ENCODE measurements at regions not wholly inside any gene's neighbourhood (a gene's known extent, or its start where the extent isn't known, plus 50 kb on each side); places are given as distances from the start of the nearest gene placed in this dataset.
"Not testable (repeated sequence)": the region's sequence is repeated elsewhere in the genome, so short reads cannot be mapped to it uniquely, and the experiment has no call there.

DNA sequence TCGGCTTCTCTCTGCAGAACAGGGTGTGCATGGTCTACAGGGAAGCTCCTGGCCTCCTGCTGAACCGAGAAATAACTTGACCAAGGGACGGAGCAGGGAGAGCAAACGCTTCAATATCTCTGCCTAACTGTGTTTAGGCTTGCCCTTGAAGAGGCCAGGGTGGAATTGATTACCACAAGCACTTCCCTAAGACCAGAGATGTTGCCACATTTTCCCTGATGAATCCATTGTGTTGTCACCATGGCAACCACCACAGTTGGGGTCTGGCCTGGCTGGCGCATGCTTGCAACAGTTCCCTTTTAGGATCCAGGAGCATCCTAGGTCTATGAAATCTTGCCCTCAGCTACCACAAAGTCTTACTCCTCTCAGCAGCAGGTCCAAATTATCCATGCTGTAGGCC, 213.5 kb upstream of the SULF2 start:
- DNase-seq: no peak

- no peak for DNase-seq
Observed at GRCh38 chr20:47995661-47996060, 210.4 kb upstream of the SULF2 start.

GRCh38 chr20:47993817-47994216, 208.5 kb upstream of the SULF2 start:
- no peak for DNase-seq

DNA sequence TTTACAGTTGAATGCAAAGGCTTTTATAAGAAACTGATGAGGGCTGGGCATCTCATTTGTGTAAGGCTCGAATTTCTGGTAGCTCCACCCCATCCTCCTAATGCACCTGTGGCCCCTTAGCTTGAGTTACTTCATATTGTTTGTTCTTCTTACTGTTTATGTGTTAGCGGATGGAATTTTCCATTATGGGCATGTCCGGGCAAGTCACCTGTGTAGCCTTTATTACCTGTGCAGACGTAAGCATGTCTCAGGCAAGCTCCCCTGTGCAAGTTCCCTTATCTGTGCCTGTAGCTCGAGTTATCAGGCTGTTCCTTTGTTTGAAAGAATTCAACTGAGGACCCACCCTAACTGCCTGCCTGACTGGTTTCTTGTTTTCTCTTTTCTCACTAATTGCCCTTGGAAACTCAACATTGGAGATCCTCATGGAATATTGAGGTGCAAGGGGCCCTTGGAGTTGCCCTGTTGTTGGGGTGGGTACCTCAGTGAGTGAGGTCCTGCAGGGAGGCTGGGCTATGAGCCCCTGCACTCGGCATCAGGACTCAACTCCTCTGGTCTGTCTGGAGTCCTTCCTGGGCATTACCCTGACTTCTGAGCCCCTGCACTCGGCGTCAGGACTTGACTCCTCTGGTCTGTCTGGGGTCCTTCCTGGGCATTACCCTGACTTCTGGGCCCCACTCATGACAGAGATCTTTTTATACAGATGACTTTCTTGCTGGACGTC, 207.9 kb upstream of the SULF2 start:
- no peak for DNase-seq

DNA sequence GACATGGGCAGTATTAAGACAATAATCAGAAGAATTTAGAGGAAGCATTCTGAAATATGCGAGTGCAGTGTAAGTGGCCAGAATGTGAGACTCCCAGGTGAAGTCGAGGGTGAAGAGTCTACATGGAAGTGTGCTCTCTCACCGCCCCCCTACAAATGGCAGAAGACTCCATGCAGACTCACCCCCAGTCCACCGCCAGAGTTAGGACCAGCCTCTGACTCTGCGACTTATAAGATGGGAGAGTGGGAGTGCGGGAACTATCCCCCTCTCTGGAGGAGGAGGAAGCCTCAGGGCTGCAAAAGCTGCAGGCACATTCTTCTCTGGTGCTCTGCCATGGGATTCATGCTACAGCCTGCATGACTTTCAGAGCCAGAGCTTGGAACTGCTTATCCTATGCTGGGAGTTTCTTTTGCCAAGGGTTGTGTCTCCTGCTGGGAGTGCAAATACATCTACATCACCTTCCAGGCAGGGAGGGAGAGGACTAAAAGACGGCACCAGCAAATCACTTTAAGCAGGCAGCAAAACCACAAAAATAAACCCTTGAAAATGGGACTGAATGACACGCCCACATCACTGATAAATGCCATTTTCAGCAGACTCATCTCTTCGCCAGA, 206.7 kb upstream of the SULF2 start:
- DNase-seq: no peak

- no peak for DNase-seq
Observed at GRCh38 chr20:47990507-47991150, 205.3 kb upstream of the SULF2 start.

GRCh38 chr20:47989957-47990356, 204.7 kb upstream of the SULF2 start:
- no peak for DNase-seq

- peak in 2 of 51 donors; percentile 15 to 19 for DNase-seq
Observed at GRCh38 chr20:47988676-47989075, 203.4 kb upstream of the SULF2 start.

GRCh38 chr20:47985092-47985850, 200.0 kb upstream of the SULF2 start:
- DNase-seq: no peak

DNA sequence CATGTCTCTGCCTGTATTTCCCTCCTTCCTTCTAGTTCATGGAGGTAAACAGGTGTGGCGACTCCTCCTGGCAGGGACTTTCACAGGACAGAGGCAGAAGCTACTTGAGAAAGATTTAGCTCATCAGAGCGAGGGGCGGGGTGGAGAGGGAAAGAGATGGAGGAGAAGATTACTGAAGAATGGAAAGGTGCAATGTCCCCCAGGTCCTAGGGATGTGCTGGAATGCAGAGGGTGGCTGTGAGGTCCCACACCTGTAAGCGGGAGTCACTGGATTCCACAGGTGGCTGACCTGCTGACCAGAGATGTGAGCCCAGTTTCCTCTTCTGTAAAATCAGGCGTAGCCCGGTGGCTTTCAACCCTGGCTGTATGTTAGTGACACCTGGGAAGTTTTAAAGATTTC, 199.2 kb upstream of the SULF2 start:
- no peak for DNase-seq

- not testable (repeated sequence) for DNase-seq
Observed at GRCh38 chr20:47983642-47984041, 198.4 kb upstream of the SULF2 start.

DNA sequence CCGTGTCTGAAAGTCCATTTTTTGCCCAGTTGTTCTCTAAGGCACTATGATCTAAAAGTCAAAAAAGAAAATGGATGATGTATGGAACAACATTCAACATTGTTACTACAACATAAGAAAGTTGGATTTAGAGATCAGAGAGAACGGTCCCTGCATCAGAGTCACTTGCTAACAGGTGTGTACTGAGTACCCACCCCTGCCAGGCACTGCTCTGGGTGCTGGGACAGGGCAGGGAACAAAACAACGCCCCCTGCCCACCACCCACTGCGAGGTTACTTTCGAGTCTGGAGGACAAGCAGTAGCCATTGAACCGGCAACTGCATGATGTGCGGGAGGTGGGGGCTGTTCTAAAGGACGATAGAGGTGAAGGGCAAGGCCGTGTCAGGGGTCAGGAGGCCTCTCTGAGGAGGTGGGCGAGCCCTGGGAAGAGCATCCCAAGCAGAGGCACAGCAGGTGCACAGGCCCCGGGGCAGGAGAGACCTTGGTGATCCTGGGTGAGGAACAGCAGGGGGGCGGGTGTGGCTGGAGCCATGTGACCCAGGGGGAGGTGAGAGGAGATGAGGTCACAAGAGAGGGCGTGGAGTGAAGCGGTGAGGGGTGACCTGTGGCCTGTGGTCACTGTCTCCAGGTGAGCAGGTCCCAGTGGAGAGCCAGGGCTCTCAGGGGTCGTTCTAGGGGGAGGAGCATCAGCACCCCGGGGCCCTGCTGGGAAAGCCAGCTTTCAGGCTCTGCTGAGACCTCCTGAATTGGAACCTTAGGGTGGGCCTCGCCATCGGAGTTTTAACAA, 197.5 kb upstream of the SULF2 start:
- DNase-seq: no peak

DNA sequence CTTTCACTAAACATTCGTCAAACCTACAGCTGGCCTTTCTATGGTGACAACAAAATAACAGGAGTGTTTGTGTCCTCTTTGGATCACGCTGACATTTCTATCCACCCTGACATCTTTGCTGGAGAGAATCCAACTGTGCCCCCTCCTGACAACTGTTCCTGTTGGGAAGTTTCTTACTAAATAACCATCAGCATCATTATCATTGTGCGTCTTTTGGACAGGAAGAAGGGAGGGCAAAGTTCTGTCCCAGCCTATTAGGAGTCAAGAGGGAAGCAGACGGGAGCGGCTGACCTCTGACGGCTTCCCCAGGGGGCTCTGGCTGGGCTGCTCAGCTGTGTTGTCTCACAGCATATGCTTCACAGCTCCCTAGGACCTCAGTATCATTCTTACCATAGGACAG, 195.9 kb upstream of the SULF2 start:
- DNase-seq: no peak

DNA sequence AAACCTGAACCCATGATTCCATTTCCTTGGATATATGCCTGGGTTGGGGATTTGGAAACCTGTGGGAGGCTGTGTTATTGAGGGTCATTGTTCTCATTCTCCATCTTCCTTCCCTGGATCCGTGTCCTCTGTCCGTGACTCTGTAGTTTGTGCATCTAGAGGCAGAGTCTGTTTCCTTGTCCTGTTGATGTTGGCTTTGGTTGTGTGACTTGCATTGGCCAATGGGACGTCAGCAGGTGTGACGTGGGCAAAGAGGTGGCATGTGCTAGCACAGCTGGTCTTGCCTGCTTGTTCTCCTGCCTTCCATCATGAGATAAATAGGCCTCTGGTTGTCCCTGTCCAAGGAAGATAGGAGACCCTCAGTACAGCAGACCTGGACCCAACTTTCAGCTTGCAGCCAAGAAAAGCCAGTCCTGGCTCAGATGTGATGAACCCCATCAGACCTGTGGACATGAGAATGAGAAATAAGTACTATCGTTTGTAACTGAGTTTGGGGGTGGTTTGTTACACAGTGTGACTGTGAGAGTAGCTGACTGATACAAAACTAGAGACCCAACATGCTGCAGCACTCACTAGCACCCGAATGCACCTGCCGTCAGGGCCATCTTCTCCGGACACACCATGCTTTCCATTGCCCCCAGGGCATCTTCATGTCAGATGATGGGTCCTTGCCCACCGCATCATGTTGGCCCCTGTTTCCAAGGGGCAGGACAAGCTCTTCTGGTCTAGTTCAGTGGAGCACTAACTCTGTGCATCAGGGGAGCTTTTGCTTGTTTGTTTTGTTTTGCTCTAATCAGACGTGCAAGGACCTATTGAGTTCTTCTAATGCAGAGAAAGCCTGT, 195.3 kb upstream of the SULF2 start:
- no peak for DNase-seq

DNA sequence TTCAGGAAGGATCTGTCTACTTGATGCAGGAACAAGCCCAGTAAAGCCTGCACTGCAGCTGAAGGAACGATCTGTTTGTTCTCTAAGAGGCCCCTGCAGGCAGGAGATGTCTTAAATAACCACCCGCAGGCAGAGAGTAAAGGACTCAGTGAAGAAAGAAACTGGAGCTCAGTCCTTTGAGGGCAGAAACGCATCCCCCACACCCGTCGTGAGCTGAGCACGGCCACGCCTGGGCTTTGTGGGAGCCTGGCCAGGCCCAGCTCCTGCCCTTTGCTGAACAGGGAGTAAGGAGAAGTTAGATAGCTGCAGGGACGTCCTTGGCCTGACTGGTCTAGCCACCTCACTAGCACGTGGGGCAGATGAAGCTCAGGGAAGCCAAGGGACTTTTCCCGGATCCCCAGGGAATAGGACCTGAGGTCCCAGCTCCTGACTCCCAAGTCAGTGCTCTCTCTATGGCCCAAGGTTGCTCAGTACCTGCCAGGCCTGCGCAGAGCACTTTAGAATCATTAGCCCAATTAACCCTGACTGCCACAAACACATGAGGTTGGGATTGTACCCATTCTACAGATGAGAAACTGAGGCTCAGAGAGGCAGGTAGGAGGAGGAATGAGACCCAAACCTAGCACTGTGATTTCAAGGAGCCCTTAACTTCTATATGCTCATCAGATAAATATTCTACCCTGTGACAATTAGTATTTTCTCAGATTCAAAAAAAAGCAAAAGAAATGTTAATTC, 194.2 kb upstream of the SULF2 start:
- DNase-seq: not testable (repeated sequence)

DNA sequence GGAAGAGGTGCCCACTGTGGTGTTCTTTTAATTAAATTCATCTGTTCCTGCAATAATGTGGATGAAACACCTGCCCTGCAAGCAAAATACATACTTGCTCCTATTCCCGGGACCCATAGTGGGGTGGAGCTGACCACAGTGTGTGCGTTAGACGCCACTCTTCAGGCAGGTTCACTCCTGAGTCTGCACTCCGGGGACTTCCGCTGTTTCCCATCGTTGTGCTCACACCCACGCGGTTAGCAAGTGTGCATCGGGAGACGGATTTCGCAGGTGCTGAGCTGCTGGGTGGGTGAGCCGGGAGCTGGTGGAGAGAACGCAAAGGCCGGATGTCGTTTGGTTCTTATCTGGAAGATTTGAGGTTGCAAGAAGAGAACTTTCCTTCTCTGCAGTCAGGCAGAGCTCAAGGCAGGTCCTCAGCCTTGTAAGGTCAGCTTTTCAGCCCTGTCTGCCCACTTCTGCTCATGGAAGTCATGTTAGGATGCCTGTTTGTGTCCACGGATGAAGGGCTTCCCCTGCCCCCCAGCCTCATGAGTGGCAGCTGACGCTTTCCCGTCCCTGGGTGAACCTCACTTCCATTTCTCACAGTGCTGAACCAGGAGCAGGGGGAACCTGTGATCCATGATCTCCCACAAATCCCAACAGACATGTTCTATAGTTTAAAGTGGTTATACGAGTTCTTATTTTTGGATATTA, 193.3 kb upstream of the SULF2 start:
- not testable (repeated sequence) for DNase-seq

DNA sequence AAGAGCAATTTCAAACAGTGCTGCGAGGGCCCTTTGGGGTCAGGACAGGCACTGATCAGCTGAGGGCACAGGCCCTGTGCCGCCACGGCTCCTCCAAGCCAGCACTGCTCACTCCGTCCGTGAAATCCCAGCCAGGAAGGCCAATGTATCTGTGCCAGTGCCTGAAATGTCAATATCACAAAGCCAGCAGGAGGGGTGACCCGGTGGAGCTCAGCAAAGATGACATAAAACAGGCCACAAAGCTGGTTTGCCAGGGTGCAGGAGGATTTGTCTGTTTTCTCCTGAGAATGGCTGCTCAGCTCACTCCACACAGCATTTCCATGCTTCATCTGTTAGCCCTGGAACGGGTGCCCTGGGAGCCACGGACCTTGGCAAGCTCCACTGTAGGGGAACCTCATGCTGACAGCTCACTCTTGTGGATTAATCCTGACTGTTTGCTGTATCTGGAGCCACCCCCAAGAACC, 192.5 kb upstream of the SULF2 start:
- DNase-seq: peak in 3 of 51 donors; percentile 4 to 14 (median 9)

GRCh38 chr20:47977017-47977788, 191.9 kb upstream of the SULF2 start:
- peak in 3 of 51 donors; percentile 6 to 39 (median 6) for DNase-seq

Measured in hypothalamus (tissue), 51 donors.